NT2/D1 (cell line): ENCODE measurements at regions not wholly inside any gene's neighbourhood (a gene's known extent, or its start where the extent isn't known, plus 50 kb on each side); places are given as distances from the start of the nearest gene placed in this dataset.

Experiments used
- SUZ12 ChIP-seq: IDR thresholded peaks from 2 replicates; pipeline ENCODE4 v1.6.1; 2011; ENCODE audit not compliant: insufficient read length, insufficient read depth; ENCODE audit errors: extremely low read depth
- YY1 ChIP-seq: IDR thresholded peaks from 2 replicates; pipeline ENCODE4 v1.6.1; 2011; ENCODE audit not compliant: insufficient read length, insufficient read depth
- ZNF274 ChIP-seq: IDR thresholded peaks from 2 replicates; pipeline ENCODE4 v1.6.1; 2011; ENCODE audit warnings: mild to moderate bottlenecking, low read depth, low read length

GRCh38 chr11:133727774-133728173, 117.5 kb downstream of the SPATA19 start:
- TF ChIP-seq YY1, result no peak
- no peak for TF ChIP-seq ZNF274
- TF ChIP-seq SUZ12, result no peak
